GM21529 (cell line): ENCODE measurements at regions not wholly inside any gene's neighbourhood (a gene's known extent, or its start where the extent isn't known, plus 50 kb on each side); places are given as distances from the start of the nearest gene placed in this dataset.
"Not testable (repeated sequence)": the region's sequence is repeated elsewhere in the genome, so short reads cannot be mapped to it uniquely, and the experiment has no call there.

Experiments
- ATAC-seq: cut with Tn5 transposase; IDR thresholded peaks from one replicate; pipeline ENCODE4 v1.9.1; 2021; ENCODE audit not compliant: unreplicated experiment

GRCh38 chr1:233473549-233474204 lies 140.2 kb upstream of the KCNK1 start:
- ATAC-seq: no peak

- no peak for ATAC-seq
Measured at GRCh38 chr1:233477359-233477758, 136.5 kb upstream of the KCNK1 start.

GRCh38 chr1:233478611-233479010 lies 135.3 kb upstream of the KCNK1 start:
- no peak for ATAC-seq

- no peak for ATAC-seq
Measured at GRCh38 chr1:233479110-233479890, 134.6 kb upstream of the KCNK1 start.

- no peak for ATAC-seq
Measured at GRCh38 chr1:233480198-233480597, 133.7 kb upstream of the KCNK1 start.

GRCh38 chr1:233482388-233482787 lies 131.5 kb upstream of the KCNK1 start:
- no peak for ATAC-seq

GRCh38 chr1:233485385-233485784 lies 128.5 kb upstream of the KCNK1 start:
- no peak for ATAC-seq

GRCh38 chr1:233485809-233486398 lies 128.0 kb upstream of the KCNK1 start:
- no peak for ATAC-seq

GRCh38 chr1:233487408-233487807 lies 126.5 kb upstream of the KCNK1 start:
- no peak for ATAC-seq

GRCh38 chr1:233489411-233489810 lies 124.5 kb upstream of the KCNK1 start:
- ATAC-seq: no peak

- no peak for ATAC-seq
Measured at GRCh38 chr1:233490488-233490887, 123.4 kb upstream of the KCNK1 start.

- ATAC-seq: no peak
Measured at GRCh38 chr1:233491953-233492620, 121.8 kb upstream of the KCNK1 start.

- no peak for ATAC-seq
Measured at GRCh38 chr1:233496993-233497392, 116.9 kb upstream of the KCNK1 start.

GRCh38 chr1:233497679-233498078 lies 116.2 kb upstream of the KCNK1 start:
- ATAC-seq: no peak

GRCh38 chr1:233500106-233500505 lies 113.8 kb upstream of the KCNK1 start:
- ATAC-seq: no peak

GRCh38 chr1:233503366-233503954 lies 110.4 kb upstream of the KCNK1 start:
- no peak for ATAC-seq

GRCh38 chr1:233505130-233505529 lies 108.8 kb upstream of the KCNK1 start:
- no peak for ATAC-seq

GRCh38 chr1:233505889-233506288 lies 108.0 kb upstream of the KCNK1 start:
- not testable (repeated sequence) for ATAC-seq

GRCh38 chr1:233509526-233509925 lies 104.4 kb upstream of the KCNK1 start:
- ATAC-seq: no peak

GRCh38 chr1:233512538-233512937 lies 101.4 kb upstream of the KCNK1 start:
- no peak for ATAC-seq

- ATAC-seq: no peak
Measured at GRCh38 chr1:233513431-233513830, 100.5 kb upstream of the KCNK1 start.
